Chondrocyte (in vitro differentiated cells): ENCODE measurements at regions not wholly inside any gene's neighbourhood (a gene's known extent, or its start where the extent isn't known, plus 50 kb on each side); places are given as distances from the start of the nearest gene placed in this dataset.

Experiments used
- DNase-seq: peaks from one replicate; pipeline ENCODE4 v3.0.0; 2021; ENCODE audit warnings: mixed read lengths, low spot score
- H3K27ac Mint-ChIP-seq: one replicate; pipeline ENCODE4 v1.8.0; 2021; ENCODE audit warnings: mild to moderate bottlenecking, moderate library complexity, mixed read lengths; ENCODE audit not compliant: unreplicated experiment
- H3K27me3 Mint-ChIP-seq: 2 replicates; pipeline ENCODE4 v1.8.0; 2021; ENCODE audit warnings: low read depth, mixed read lengths
- H3K36me3 Mint-ChIP-seq: 2 replicates; pipeline ENCODE4 v1.8.0; 2021; ENCODE audit warnings: low read depth, mixed read lengths
- H3K4me1 Mint-ChIP-seq: 2 replicates; pipeline ENCODE4 v1.8.0; 2021; ENCODE audit warnings: low read depth, mild to moderate bottlenecking, mixed read lengths
- H3K4me3 Mint-ChIP-seq: one replicate; pipeline ENCODE4 v1.8.0; 2021; ENCODE audit warnings: mild to moderate bottlenecking, moderate library complexity, mixed read lengths; ENCODE audit not compliant: unreplicated experiment
- H3K9me3 Mint-ChIP-seq: 2 replicates; pipeline ENCODE4 v1.8.0; 2021; ENCODE audit warnings: low read depth, mixed read lengths
- CTCF ChIP-seq: fragments of 200-600 bp; sonication (generic); IDR thresholded peaks from 2 replicates; pipeline ENCODE4 v1.5.0; 2021; ENCODE audit warnings: antibody characterized with exemption, mild to moderate bottlenecking, moderate library complexity

GRCh38 chr7:152553671-152554317 lies 118.0 kb upstream of the KMT2C start:
- Mint-ChIP-seq H3K9me3 (no peaks in the 10 kb centered on the region), H3K27ac (no peak overlapping the region), H3K4me1 (no peaks in the 10 kb centered on the region), H3K36me3 (no peaks in the 10 kb centered on the region), H3K27me3 (peaks cover 2% of the 10 kb centered on the region), H3K4me3 (no peak overlapping the region)
- DNase-seq: no peak
- TF ChIP-seq CTCF: no peak

GRCh38 chr7:152551304-152552036 lies 115.7 kb upstream of the KMT2C start:
- Mint-ChIP-seq H3K9me3 (no peaks in the 10 kb centered on the region), H3K27ac (no peak overlapping the region), H3K4me3 (no peak overlapping the region), H3K27me3 (peaks cover 2% of the 10 kb centered on the region), H3K36me3 (no peaks in the 10 kb centered on the region), H3K4me1 (no peaks in the 10 kb centered on the region)
- TF ChIP-seq CTCF: no peak
- DNase-seq: no peak

GRCh38 chr7:152544971-152545619 lies 109.3 kb upstream of the KMT2C start:
- no peaks in the 10 kb centered on the region for H3K4me1 Mint-ChIP-seq

GRCh38 chr7:152544481-152544927 lies 108.7 kb upstream of the KMT2C start:
- Mint-ChIP-seq H3K4me1 (no peaks in the 10 kb centered on the region), H3K4me3 (no peak overlapping the region), H3K27me3 (no peaks in the 10 kb centered on the region), H3K9me3 (no peaks in the 10 kb centered on the region), H3K27ac (no peak overlapping the region), H3K36me3 (no peaks in the 10 kb centered on the region)
- no peak for TF ChIP-seq CTCF
- DNase-seq: no peak

More at GRCh38 chr7:152544971-152545619, 109.3 kb upstream of the KMT2C start:
- no peak overlapping the region for H3K27ac Mint-ChIP-seq
- DNase-seq: no peak
- no peaks in the 10 kb centered on the region for H3K36me3 Mint-ChIP-seq
- no peaks in the 10 kb centered on the region for H3K9me3 Mint-ChIP-seq
- no peaks in the 10 kb centered on the region for H3K27me3 Mint-ChIP-seq
- TF ChIP-seq CTCF: no peak
- H3K4me3 Mint-ChIP-seq: no peak overlapping the region

GRCh38 chr7:152543799-152544198 lies 108.0 kb upstream of the KMT2C start:
- TF ChIP-seq CTCF: no peak
- no peak overlapping the region for H3K4me3 Mint-ChIP-seq
- no peaks in the 10 kb centered on the region for H3K36me3 Mint-ChIP-seq
- H3K27ac Mint-ChIP-seq: no peak overlapping the region
- no peaks in the 10 kb centered on the region for H3K9me3 Mint-ChIP-seq
- H3K27me3 Mint-ChIP-seq: no peaks in the 10 kb centered on the region
- no peak for DNase-seq
- no peaks in the 10 kb centered on the region for H3K4me1 Mint-ChIP-seq
